Liver (tissue), 8 donors: ENCODE measurements at regions not wholly inside any gene's neighbourhood (a gene's known extent, or its start where the extent isn't known, plus 50 kb on each side); places are given as distances from the start of the nearest gene placed in this dataset.

Experiments used
- DNase-seq: peaks from one replicate; pipeline ENCODE4 v3.0.0-alpha.2; 2017; ENCODE audit warnings: low spot score
- H3K27ac ChIP-seq, 2 donors: one replicate each; pipeline ENCODE4 v1.7.0; 2013; ENCODE audit warnings: inconsistent platforms in 2 of 2, low read length in 2 of 2, control low read depth in 1 of 2, low read depth in 1 of 2, mild to moderate bottlenecking in 1 of 2
- H3K27me3 ChIP-seq, 4 donors: one replicate each; pipeline versions ENCODE4 v1.6.1 to v1.7.0; 2013; ENCODE audit warnings: low read length in 3 of 4, inconsistent platforms in 1 of 4, mild to moderate bottlenecking in 1 of 4, moderate library complexity in 1 of 4; ENCODE audit not compliant: control insufficient read depth in 4 of 4, insufficient read depth in 4 of 4
- H3K36me3 ChIP-seq, 4 donors: one replicate each; pipeline versions ENCODE4 v1.6.1 to v1.7.0; 2013; ENCODE audit warnings: low read length in 3 of 4, mild to moderate bottlenecking in 3 of 4, low read depth in 1 of 4, moderate library complexity in 1 of 4; ENCODE audit not compliant: control insufficient read depth in 4 of 4, insufficient read depth in 3 of 4
- H3K4me1 ChIP-seq, 4 donors: one replicate each; pipeline versions ENCODE4 v1.6.1 to v1.7.0; 2013; ENCODE audit warnings: low read length in 3 of 4, mild to moderate bottlenecking in 3 of 4, moderate library complexity in 1 of 4; ENCODE audit not compliant: control insufficient read depth in 4 of 4, insufficient read depth in 4 of 4
- H3K4me3 ChIP-seq, 3 donors: one replicate each; pipeline versions ENCODE4 v1.6.1 to v1.7.0; 2013; ENCODE audit warnings: low read length in 3 of 3, control low read depth in 1 of 3, low read depth in 1 of 3, mild to moderate bottlenecking in 1 of 3
- H3K9ac ChIP-seq, 2 donors: one replicate each; pipeline ENCODE4 v1.7.0; 2013; ENCODE audit warnings: low read length in 2 of 2, mild to moderate bottlenecking in 2 of 2, moderate library complexity in 2 of 2, control low read depth in 1 of 2, low read depth in 1 of 2
- H3K9me3 ChIP-seq, 4 donors: one replicate each; pipeline versions ENCODE4 v1.6.1 to v1.7.0; 2013; ENCODE audit warnings: low read length in 3 of 4; ENCODE audit not compliant: control insufficient read depth in 4 of 4
- FOXA1 ChIP-seq: IDR thresholded peaks from 2 replicates; pipeline ENCODE4 v1.6.1; 2016; ENCODE audit warnings: antibody characterized with exemption
- FOXA2 ChIP-seq: IDR thresholded peaks from 2 replicates; pipeline ENCODE4 v1.6.1; 2016; ENCODE audit warnings: antibody characterized with exemption
- GABPA ChIP-seq, 2 donors: IDR thresholded peaks in 1 of 2; conservative IDR thresholded peaks in 1 of 2; 2 replicates each; pipeline ENCODE4 v1.6.1; 2016; ENCODE audit warnings: antibody characterized with exemption in 2 of 2, mild to moderate bottlenecking in 1 of 2, moderate library complexity in 1 of 2
- HNF4A ChIP-seq, 2 donors: conservative IDR thresholded peaks; 2 replicates each; pipeline ENCODE4 v1.6.1; 2016; ENCODE audit warnings: antibody characterized with exemption in 2 of 2, mild to moderate bottlenecking in 2 of 2
- HNF4G ChIP-seq: IDR thresholded peaks from 2 replicates; pipeline ENCODE4 v1.6.1; 2016; ENCODE audit warnings: antibody characterized with exemption
- JUND ChIP-seq, 2 donors: IDR thresholded peaks; 2 replicates each; pipeline ENCODE4 v1.6.1; 2016; ENCODE audit warnings: antibody characterized with exemption in 2 of 2
- MAX ChIP-seq: IDR thresholded peaks from 2 replicates; pipeline ENCODE4 v1.6.1; 2016; ENCODE audit warnings: antibody characterized with exemption
- RAD21 ChIP-seq, 2 donors: IDR thresholded peaks; 2 replicates each; pipeline ENCODE4 v1.6.1; 2016; ENCODE audit warnings: antibody characterized with exemption in 2 of 2, mild to moderate bottlenecking in 2 of 2
- RXRA ChIP-seq, 2 donors: IDR thresholded peaks; 2 replicates each; pipeline ENCODE4 v1.6.1; 2017 to 2018; ENCODE audit warnings: antibody characterized with exemption in 2 of 2, mild to moderate bottlenecking in 1 of 2
- SP1 ChIP-seq: IDR thresholded peaks from 2 replicates; pipeline ENCODE4 v1.6.1; 2018; ENCODE audit warnings: antibody characterized with exemption, mild to moderate bottlenecking
- TAF1 ChIP-seq: conservative IDR thresholded peaks from 2 replicates; pipeline ENCODE4 v1.6.1; 2016; ENCODE audit warnings: antibody characterized with exemption, mild to moderate bottlenecking
- YY1 ChIP-seq: IDR thresholded peaks from 2 replicates; pipeline ENCODE4 v1.6.1; 2016; ENCODE audit warnings: antibody characterized with exemption, mild to moderate bottlenecking
- WGBS: extraction: QIAGEN DNeasy Blood & Tissue Kit; methylation state at CpG from one replicate; pipeline ENCODE4 v1.1.7; 2013; 5-methylcytosine and 5-hydroxymethylcytosine counted together
- TF ChIP-seq, protein P1 (sequence below): fragments of 150-350 bp; IDR thresholded peaks from 2 replicates; pipeline ENCODE4 v1.5.1; 2017; ENCODE audit warnings: improper control_type of control experiment, low read depth, low read length; ENCODE audit not compliant: missing input control
- TF ChIP-seq, protein P2 (sequence below): IDR thresholded peaks from 2 replicates; pipeline ENCODE4 v1.6.1; 2016; ENCODE audit warnings: antibody characterized with exemption, mild to moderate bottlenecking
- TF ChIP-seq, protein P3 (sequence below): IDR thresholded peaks from 2 replicates; pipeline ENCODE4 v1.6.1; 2016; ENCODE audit warnings: antibody characterized with exemption
- donor health status: healthy.
- donor health status: healthy.
- donor health status: healthy.
- donor health status: healthy.
- donor health status: healthy.

GRCh38 chr13:107912745-107913144, 302.6 kb downstream of the LIG4 start:
- H3K4me3 ChIP-seq = no peak overlapping the region
- H3K9ac ChIP-seq = no peak overlapping the region
- no peaks in the 10 kb centered on the region for H3K9me3 ChIP-seq
- 59% methylated on average over 2 of the region's 2 CpGs for WGBS
- peaks cover 0 to 3% (median 0%) of the 10 kb centered on the region in 4 donors for H3K27me3 ChIP-seq
- no peaks in the 10 kb centered on the region for H3K36me3 ChIP-seq
- no peak for DNase-seq
- TF ChIP-seq HNF4A (conservative IDR thresholded peaks at IDR 0.05) (no peak), YY1 (no peak), HNF4G (no peak), FOXA1 (no peak), SP1 (no peak), GABPA (IDR thresholded peaks at IDR 0.05 in 1 of 2, conservative IDR thresholded peaks at IDR 0.05 in 1 of 2) (no peak), FOXA2 (no peak), TAF1 (no peak)
- TF ChIP-seq, protein P1, sequence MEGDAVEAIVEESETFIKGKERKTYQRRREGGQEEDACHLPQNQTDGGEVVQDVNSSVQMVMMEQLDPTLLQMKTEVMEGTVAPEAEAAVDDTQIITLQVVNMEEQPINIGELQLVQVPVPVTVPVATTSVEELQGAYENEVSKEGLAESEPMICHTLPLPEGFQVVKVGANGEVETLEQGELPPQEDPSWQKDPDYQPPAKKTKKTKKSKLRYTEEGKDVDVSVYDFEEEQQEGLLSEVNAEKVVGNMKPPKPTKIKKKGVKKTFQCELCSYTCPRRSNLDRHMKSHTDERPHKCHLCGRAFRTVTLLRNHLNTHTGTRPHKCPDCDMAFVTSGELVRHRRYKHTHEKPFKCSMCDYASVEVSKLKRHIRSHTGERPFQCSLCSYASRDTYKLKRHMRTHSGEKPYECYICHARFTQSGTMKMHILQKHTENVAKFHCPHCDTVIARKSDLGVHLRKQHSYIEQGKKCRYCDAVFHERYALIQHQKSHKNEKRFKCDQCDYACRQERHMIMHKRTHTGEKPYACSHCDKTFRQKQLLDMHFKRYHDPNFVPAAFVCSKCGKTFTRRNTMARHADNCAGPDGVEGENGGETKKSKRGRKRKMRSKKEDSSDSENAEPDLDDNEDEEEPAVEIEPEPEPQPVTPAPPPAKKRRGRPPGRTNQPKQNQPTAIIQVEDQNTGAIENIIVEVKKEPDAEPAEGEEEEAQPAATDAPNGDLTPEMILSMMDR = no peak
- H3K27ac ChIP-seq = no peak overlapping the region
- H3K4me1 ChIP-seq = no peaks in the 10 kb centered on the region

DNA sequence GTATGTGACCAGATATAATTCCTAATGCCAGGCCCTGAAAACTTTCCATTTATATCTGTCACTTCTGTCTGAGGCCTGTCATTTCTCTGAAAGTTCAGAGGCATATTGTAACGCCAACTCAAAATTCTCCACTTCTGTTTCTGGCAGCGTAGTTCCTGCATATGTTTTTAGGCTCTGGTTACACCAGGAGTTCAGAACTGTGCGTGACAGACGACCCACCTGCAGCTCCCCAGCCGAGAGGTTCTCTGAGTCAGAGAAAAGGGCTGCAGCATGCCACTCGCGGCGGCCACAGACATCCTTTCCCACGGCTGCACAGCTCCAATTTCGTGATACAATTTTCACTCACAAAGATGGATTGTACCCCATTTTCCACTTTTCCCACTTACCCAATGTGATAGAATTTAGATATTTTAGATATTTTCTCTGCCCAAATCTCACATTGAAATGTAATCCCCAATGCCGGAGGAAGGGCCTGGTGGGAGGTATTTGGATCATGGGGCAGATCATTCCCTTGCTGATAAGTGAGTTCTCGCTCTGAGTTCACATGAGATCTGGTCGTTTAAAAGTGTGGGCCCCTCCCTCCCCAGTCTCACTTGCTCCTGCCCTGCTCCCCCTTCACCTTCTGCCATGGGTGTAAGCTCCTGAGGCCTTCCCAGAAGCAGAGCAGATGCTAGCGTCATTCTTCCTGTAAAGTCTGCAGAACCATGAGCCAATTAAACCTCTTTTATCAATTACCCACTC, 308.1 kb downstream of the LIG4 start:
- DNase-seq = no peak
- Histone ChIP-seq H3K4me3 (no peak overlapping the region), H3K36me3 (no peaks in the 10 kb centered on the region), H3K9me3 (no peaks in the 10 kb centered on the region), H3K9ac (no peak overlapping the region), H3K27ac (no peak overlapping the region), H3K4me1 (no peaks in the 10 kb centered on the region), H3K27me3 (peaks cover 0 to 3% (median 0%) of the 10 kb centered on the region in 4 donors)
- TF ChIP-seq, protein P2, sequence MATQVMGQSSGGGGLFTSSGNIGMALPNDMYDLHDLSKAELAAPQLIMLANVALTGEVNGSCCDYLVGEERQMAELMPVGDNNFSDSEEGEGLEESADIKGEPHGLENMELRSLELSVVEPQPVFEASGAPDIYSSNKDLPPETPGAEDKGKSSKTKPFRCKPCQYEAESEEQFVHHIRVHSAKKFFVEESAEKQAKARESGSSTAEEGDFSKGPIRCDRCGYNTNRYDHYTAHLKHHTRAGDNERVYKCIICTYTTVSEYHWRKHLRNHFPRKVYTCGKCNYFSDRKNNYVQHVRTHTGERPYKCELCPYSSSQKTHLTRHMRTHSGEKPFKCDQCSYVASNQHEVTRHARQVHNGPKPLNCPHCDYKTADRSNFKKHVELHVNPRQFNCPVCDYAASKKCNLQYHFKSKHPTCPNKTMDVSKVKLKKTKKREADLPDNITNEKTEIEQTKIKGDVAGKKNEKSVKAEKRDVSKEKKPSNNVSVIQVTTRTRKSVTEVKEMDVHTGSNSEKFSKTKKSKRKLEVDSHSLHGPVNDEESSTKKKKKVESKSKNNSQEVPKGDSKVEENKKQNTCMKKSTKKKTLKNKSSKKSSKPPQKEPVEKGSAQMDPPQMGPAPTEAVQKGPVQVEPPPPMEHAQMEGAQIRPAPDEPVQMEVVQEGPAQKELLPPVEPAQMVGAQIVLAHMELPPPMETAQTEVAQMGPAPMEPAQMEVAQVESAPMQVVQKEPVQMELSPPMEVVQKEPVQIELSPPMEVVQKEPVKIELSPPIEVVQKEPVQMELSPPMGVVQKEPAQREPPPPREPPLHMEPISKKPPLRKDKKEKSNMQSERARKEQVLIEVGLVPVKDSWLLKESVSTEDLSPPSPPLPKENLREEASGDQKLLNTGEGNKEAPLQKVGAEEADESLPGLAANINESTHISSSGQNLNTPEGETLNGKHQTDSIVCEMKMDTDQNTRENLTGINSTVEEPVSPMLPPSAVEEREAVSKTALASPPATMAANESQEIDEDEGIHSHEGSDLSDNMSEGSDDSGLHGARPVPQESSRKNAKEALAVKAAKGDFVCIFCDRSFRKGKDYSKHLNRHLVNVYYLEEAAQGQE = no peak
- no peak for TF ChIP-seq GABPA (IDR thresholded peaks at IDR 0.05 in 1 of 2, conservative IDR thresholded peaks at IDR 0.05 in 1 of 2)
- no peak for TF ChIP-seq YY1
- no peak for TF ChIP-seq MAX
- TF ChIP-seq JUND (IDR thresholded peaks at IDR 0.05) = no peak
- WGBS = 72% methylated on average over 14 of the region's 14 CpGs

DNA sequence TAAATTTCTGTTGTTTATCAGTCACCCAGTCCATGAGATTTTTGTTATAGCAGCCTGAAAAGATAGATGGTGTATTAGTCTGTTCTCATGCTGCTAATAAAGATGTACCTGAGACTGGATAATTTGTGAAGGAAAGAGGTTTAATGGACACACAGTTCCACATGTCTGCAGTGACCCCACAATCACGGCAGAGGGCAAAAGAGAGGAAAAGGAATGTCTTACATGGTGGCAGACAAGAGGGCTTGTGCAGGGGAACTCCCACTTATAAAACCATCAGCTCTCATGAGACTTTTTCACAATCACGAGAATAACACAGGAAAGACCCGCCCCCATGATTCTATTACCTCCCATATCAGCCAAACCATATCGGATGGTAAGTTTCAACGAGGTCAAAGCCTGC, 309.2 kb downstream of the LIG4 start:
- H3K27me3 ChIP-seq = peaks cover 0 to 2% (median 0%) of the 10 kb centered on the region in 4 donors
- no peak overlapping the region for H3K4me3 ChIP-seq
- no peaks in the 10 kb centered on the region for H3K9me3 ChIP-seq
- no peaks in the 10 kb centered on the region for H3K4me1 ChIP-seq
- WGBS = 84% methylated on average over 5 of the region's 5 CpGs
- no peak overlapping the region for H3K27ac ChIP-seq
- no peak for DNase-seq
- no peak overlapping the region for H3K9ac ChIP-seq
- H3K36me3 ChIP-seq = no peaks in the 10 kb centered on the region
- TF ChIP-seq, protein P3, sequence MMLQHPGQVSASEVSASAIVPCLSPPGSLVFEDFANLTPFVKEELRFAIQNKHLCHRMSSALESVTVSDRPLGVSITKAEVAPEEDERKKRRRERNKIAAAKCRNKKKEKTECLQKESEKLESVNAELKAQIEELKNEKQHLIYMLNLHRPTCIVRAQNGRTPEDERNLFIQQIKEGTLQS = no peak
- TF ChIP-seq, protein P1 = no peak
- TF ChIP-seq FOXA2 (no peak), SP1 (no peak), RAD21 (IDR thresholded peaks at IDR 0.05) (no peak), MAX (no peak), RXRA (IDR thresholded peaks at IDR 0.05) (no peak), FOXA1 (no peak), HNF4G (no peak)
